GM19023 (cell line): ENCODE measurements at regions not wholly inside any gene's neighbourhood (a gene's known extent, or its start where the extent isn't known, plus 50 kb on each side); places are given as distances from the start of the nearest gene placed in this dataset.
A peak's percentile ranks its signal among the peaks of the same experiment; 100 is the strongest.

Source experiments
- ATAC-seq: cut with Tn5 transposase; IDR thresholded peaks from one replicate; pipeline ENCODE4 v1.9.1; 2021; ENCODE audit warnings: mild to moderate bottlenecking, moderate library complexity; ENCODE audit not compliant: unreplicated experiment

DNA sequence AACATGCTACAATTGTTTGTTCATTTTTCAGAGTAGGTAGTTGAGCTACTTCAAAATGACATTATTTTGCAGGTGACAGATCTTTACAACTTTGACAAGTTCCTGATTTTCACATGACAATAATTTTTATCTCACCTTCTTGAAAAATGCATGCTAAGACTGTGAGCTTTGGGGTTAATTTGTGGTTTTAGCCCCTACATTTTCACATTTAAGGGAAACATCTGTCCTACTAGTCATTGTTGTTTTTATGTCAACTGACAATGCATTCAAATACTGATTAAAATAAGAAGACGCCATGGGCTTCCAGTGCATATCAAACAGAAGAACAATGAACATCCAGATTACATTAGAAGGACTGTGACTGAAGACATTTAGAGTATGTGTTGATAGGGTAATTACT, 1470.8 kb upstream of the TENM4 start:
- ATAC-seq = no peak

DNA sequence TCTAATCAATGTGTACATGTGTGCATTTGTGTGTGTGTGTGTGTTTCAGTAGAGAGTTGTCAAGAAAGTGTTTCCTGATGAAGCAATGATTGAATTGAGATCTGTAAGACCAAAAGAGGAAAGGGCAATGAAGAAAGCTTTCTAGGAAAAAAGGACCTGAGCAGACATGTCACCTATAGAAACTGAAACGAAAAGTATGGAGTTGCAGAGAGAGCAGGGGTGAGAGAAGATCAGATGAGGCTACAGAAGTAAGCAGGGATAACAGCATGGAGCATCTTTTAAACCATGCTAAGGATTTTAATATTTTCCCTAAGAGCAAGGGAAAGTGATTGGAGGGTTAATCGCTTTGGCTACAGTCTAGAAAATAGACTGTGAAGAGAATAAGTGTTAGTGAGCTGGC, 1459.4 kb upstream of the TENM4 start:
- ATAC-seq = peak; percentile 55

DNA sequence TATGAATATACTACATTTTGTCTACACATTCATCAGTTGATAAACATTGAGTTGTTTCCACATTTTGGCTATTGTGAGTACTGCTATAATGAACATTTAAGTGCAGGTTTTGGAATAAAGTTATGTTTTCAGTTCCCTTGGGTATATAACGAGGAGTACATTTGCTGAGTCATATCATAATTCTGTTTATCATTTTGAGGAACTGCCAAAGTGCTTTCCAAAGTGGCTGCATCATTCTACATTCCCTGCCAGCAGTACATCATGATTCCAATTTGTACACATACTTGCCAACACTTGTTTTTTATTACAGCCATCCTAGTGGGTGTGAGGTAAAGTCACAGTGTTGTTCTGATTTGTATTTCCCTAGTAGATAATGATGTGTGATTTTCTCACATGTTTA, 1458.6 kb upstream of the TENM4 start:
- ATAC-seq = no peak

DNA sequence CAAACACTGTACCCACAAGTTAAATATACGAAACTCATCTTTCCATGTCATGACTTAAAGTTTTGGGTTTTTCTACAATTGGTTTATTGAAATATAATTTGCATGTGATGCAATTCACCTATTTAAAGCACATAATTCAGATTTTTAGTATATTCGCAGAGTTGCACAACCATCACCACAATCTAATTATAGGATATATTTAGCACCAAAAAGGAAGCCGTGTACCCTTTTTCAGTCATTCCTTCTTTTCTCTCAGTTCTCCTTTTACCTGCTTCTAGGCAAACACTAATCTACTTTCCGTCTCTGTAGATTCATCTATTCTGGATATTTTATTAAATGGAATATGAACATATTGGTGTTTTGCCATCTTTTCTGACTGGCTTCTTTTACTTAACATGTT, 1458.1 kb upstream of the TENM4 start:
- ATAC-seq = no peak

DNA sequence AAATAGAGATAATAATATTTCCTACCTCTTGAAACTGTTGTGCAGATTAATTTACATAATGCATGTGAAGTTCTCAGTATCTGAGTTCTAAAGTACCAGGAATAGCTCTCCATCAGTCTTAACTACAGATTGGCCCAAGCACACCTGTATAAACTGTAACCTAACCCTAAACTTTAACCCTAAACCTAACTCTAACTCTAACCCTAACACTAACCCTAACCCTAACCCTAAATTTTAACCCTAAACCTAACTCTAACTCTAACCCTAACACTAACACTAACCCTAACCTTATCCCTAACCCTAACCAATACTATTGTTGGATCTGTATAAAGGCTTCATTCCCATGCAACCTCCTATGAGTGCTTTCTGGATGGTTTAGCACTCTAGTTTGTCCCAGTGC, 1445.9 kb upstream of the TENM4 start:
- ATAC-seq = no peak

DNA sequence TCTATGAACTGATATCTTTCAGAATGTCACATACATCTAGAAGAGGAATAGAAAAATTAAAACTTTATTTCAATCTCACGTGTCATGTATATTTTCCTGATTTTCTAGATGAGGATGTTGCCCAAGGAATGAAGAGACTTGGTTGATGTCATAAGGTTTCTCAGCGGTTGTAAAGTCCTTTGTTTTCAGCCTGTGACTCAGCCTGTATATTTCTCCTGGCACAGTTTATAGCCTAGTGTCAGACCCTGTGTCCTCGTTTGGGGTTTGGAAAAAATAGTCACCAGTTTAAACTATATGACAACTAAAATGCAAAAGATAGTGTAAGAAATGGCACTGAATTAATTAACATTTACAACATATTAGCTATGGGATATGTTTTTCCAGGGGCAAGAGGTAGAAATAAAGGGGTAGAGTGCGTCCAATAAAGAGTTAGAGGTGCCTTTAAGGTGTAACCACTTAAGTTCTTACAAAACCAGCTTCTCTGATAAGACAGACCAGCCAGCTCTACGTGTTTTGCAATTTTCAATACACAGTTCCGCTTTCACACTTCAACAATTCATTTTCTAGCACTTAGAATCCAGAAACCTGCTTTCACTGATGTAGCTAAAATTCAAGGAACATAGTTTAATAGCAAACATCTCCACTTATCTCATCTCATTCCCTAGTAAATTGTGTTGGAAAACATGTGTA, 1432.6 kb upstream of the TENM4 start:
- ATAC-seq = no peak

DNA sequence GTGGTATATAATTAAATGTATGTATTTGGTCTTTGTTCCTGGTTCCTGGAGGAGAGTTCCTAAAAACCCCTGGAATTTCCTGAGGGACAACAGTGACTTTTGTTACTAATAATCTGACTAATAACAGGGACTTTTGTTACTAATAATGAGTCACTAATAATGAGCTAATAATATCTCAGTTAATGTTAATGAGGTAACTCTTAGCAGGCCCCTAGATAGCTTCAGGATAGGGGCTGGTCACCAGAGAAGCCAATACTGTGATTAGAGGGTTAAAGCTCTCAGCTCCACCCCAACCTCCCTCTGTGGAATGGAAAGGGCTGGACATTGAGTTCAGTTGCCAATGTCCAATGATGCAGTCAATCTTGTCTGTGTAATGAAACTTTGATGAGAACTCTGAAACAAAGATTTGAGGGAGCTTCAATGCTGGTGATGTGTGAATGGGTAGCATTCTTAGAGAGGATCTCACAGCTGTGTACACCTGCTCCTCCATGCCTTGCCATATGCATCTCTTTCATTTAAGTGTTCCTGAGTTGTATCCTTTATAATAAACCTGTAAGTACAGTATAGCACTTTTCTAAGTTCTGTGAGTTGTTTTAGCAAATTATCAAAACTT, 1431.4 kb upstream of the TENM4 start:
- ATAC-seq = peak; percentile 57

DNA sequence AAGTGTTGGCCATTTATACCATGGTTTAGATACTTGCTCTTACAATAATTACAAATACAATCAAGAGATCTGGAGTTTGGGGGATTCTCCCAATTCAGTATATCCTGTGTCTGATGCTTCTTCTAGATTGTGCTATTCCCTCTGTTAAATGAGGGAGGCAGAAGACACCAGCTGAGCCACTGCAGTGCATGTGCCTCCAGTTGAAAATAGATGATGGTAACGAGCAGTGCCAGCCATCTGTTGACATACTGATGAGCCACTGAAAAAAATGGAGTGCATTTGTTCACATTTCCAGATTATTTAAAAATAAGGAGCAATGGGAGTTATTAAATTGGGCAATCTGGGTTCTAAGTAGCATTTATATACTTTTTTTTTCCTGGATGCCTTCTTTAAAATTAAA, 1428.0 kb upstream of the TENM4 start:
- no peak for ATAC-seq

DNA sequence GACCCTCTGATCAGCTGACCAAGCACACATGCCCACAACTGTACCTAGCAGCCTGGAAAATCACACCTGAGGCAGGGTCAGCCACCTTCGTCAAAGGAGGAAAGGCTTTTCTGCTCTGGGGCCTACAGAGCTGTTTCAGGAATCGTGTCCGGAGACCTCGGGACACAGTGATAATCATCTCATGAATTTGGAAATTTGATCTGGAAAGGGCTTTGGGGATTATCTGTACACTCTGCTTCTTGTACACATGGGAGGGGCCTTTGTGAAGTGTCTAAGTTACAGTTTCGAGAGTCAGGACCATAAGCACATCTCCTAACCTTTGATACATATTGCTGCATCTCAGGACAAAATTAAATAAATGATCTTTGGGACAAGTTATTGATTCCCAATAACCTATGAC, 1421.2 kb upstream of the TENM4 start:
- ATAC-seq = no peak

DNA sequence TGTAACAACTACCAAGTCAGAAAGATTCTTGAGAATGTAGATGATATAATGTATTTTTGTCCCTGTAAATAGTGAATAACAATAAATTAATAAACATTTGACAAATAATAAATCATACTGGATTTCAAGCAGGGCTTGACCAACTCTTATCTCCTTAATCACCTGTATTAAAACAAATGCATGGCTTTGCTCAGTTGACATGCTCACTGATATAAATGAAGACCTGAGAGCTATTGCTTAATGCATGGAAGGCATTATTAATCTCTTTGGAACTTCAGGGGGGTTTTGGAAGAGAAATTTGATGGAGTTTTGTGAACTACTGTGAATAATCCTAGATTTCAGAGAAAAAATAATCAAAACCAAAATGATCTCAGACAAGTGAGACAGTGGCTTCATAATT, 1420.4 kb upstream of the TENM4 start:
- ATAC-seq = no peak

DNA sequence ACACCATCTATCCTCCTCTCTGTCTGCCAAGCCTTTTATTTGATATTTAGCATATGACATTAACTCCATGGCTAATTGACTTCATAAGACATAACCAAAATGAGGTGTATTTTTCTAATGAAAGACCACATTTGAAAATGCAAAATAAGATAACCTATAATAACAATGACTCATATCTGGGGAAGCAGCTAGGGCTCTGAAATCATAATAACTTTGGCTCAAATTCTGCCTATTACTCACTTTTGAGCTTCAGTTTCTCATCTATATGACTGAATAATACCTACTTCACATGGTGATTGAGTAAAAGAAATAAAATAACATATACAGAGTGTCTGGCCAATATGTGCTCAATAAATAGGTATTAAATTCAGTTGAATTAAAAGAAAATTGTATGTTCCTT, 1419.8 kb upstream of the TENM4 start:
- ATAC-seq = no peak

DNA sequence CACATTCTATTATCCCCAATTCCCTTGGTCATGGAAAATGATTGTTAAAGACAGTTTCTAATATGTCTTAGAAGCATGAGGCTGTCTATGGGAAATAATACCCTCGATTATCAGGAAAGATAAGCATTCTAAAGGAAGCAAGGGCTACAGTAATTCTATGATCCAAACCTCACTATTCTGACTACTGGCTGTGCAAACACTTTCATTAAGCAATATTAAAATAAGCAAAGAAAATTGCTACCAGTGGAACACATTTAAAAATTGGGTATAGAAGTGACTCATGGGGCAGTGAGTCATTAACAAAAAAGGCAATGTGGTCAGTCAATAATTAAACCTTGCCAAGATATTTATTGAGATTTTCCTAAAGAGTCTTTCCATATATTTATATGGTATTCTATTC, 1415.2 kb upstream of the TENM4 start:
- no peak for ATAC-seq

DNA sequence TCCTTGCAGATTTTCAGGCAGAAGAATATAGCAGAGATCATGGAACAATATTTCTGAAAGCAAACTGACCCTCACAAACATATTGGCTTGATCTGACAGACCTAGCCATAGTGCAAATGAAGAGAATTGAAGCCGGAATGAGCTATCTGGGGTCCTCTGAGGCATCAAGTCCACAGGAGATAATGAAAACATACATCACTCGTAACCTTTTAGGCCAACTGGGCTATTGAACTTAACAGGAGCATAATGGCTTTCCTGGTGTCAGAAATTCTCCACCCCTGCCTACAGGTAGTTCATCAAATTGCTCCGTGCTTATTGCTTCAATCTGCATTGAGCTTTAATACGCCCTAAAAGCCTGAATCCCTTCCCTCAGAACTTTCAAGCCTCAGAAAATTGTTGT, 1414.6 kb upstream of the TENM4 start:
- ATAC-seq = no peak

DNA sequence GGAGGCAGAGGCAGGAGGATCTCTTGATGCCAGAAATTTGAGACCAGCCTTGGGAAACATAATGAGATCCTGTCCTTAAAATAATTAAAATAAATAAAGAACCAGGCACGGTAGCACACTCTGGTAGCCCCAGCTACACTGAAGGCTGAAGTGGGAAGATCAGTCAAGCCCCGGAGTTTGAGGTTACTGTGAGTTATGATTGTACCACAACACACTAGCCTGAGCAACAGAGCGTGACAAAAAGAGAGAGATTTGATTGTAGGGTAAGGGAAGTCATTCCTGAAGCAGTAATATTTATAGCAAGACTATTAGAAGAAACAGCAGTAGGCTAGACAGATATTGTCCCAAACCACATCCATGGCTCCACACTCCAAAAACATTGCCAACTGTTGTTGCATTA, 1408.4 kb upstream of the TENM4 start:
- ATAC-seq = no peak

DNA sequence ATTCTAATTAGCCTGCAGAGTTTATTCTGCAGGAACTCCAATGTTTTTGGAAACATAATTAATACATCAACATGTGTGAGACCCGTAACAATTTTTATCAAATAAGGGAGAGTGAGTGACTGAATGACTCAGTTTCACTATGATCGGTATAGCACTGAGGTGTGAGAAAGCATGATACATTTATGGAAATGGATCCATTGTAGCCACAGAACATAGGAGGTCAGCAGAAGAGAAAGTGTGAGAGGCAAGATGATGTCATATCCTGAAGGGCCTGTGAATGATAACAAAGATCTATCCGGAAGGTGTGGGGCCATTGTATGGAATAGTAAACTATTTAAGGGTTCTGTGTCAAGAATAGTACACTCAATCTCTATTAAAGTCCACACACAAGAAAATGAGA, 1406.1 kb upstream of the TENM4 start:
- ATAC-seq = peak; percentile 96

DNA sequence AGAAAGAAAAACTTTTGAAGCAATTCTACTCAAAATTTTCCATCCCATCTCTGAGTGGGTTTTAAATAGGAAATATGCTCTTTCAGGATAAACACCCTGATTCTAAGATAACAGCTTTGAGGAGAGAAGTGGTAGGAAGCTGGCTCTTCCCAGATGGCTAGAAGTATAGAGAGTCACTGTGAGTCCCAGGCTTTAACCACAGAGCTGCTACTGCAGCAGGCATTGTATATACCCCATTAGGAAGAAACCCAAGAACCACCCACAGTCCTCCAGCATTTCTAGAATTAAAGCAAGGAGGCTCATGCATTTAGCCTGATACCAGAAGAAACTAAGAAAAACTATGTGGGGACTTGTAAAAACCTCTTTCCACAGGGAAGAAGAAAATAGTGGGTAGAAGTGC, 1405.6 kb upstream of the TENM4 start:
- ATAC-seq = no peak

DNA sequence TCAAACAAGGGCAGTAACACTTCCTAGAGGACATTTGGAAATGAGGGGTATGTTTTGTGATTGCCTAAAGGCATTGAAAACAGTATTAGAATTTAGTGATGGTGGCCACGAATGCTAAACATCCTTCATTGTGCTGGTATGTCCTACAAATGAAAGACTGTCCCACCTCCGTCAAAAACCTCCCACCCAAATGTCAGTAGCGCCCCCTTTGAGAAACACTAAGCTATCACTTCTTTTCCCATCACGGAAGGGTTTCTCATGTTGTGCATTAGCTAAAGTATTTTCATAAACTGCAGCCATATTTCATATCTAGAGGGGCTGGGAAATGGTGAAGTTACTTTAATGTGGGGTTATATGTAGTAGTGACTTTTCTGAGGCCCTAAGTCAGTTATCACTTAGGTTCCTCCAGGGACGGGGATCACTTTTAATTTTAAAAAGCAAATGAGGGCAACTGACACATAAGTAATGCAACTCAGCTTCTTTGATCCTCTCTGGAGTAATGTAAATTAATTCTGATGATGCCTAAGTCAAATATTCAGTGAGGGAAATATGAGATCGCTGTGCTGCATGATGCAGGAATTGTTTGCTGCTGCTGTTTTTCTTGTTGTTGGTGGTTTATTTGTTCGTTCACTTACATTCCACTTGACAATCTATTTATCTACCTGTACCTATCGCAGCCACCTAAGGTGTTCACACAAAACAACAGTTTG, 1403.4 kb upstream of the TENM4 start:
- no peak for ATAC-seq

DNA sequence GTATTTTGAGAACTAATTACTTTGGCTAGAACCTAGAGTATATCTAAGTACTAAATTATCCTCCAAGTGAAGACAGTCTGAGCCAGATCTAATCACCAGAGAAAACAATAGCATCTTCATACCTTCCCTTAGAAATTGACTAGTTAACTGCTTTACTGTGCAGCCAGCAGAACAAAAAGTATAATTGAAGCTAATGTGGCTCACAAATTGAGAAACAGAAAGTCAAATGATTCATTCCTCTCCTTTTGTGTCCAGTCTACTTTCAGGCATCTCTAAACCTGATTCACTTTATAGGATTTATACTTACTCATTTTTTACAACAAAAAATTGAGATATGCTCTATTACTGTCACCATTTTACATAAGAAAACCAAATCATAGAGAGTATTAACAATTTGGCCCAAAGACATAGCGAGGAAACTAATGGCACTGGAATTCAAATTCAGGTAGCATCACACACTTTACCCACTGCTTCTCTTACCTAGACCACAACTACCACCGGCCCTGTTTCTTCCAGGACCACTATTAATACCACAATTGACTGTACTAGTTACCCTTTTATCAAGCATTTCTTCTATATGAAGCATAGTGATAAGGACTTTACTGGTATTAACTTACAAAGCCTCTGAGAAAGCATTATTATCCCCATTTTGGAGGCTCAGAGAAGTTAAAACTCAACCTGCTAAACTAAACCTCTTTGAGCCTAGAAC, 1402.6 kb upstream of the TENM4 start:
- no peak for ATAC-seq

DNA sequence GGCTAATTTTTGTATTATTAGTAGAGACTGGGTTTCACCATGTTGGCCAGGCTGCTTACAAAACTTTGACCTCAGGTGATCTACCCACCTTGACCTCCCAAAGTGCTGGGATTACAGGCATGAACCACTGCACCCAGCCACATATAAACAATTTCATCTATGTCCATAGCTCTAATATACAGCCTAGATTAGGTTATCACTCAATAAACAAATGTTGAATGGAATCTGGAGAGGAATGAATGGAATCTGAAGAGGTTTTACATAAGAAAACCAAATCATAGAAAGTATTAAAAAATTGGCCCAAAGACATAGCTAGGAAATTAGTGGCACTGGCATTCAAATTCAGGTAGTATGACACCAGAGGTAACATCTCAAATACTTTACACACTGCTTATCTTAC, 1401.4 kb upstream of the TENM4 start:
- ATAC-seq = no peak

DNA sequence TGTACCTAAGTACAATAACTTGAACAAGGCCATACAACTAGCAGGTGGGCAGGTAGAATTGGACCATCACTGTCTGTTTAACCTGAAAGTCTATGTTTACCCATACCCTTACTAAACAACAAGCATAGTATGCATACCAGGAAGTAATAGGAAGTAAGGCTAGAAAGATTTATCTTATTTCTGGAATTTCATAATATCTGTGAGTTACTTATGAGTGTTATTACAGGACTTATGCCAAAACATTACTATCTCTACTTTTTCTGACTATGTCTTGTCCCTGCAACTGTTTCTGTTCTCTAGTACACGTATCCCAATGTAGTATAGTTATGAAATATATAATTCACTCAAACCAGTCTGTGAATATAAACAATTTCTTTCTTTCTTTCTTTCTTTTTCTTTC, 1400.8 kb upstream of the TENM4 start:
- no peak for ATAC-seq

DNA sequence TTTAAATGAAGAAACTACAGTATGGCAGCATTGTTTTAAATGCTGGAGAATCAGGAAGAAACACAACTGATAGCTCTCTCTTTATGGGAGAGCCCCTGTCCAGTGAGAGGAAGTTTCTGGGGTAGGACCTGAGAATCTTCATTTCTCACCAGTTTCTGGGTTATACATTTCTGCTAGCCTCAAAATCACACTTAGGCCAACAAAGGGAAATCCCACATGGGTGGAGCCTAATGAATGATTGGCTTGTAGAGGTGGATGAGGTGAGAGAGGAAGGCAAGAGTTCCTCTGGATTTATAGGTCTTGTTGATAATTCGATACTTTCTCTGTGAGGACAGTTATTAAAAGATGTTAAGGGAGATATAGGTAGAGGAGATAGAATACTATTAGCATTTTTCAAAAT, 1397.3 kb upstream of the TENM4 start:
- peak; percentile 73 for ATAC-seq

DNA sequence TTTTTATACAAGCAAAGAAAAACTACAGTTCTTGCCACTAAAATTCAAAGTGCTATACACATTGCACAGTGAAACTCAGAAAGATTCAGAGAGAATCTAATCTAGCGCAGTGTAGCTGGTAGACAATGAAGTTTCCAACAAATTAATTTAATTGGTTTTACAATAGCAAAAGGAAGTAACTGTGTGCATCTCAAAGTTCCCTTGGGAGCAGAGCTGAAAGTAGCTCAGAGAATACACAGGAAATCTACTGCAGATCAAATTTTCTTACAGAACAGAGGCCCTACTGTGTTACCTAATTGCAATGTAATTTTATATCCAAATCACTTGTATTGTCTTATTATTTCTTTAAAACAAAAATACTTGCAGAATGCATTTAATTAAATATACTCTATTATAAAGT, 1396.2 kb upstream of the TENM4 start:
- no peak for ATAC-seq
